SK-N-MC (cell line): ENCODE measurements at regions not wholly inside any gene's neighbourhood (a gene's known extent, or its start where the extent isn't known, plus 50 kb on each side); places are given as distances from the start of the nearest gene placed in this dataset.

ENCODE experiments used
- DNase-seq: peaks from one replicate; pipeline ENCODE4 v3.0.0-alpha.2; 2011; ENCODE audit warnings: low read depth, low spot score
- H3K27ac ChIP-seq: fragments of 200-600 bp; sonication (generic); 2 replicates; pipeline ENCODE4 v1.5.1; 2016; ENCODE audit warnings: mixed run types
- H3K36me3 ChIP-seq: fragments of 200-600 bp; sonication (generic); 2 replicates; pipeline ENCODE4 v1.6.1; 2017; ENCODE audit warnings: antibody characterized with exemption, low read length, mixed read lengths; ENCODE audit not compliant: insufficient read depth
- H3K4me3 ChIP-seq: fragments of 200-600 bp; sonication (generic); 2 replicates; pipeline ENCODE4 v1.5.1; 2016
- H3K9ac ChIP-seq: fragments of 200-600 bp; sonication (generic); 2 replicates; pipeline ENCODE4 v1.8.0; 2017; ENCODE audit warnings: mixed run types, mixed read lengths; ENCODE audit not compliant: insufficient read length
- H3K9me3 ChIP-seq: fragments of 200-600 bp; sonication (generic); 2 replicates; pipeline ENCODE4 v1.6.1; 2017; ENCODE audit warnings: low read depth, mild to moderate bottlenecking, antibody characterized with exemption, low read length, moderate library complexity, mixed read lengths
- EZH2 ChIP-seq: fragments of 200-600 bp; sonication (generic); IDR thresholded peaks from one replicate; pipeline ENCODE4 v1.6.1; 2017; ENCODE audit warnings: antibody characterized with exemption
- FOXP2 ChIP-seq: optimal IDR thresholded peaks from 2 replicates; pipeline ENCODE3; 2011; ENCODE audit warnings: mild to moderate bottlenecking, moderate library complexity; ENCODE audit not compliant: insufficient read depth; ENCODE audit errors: extremely low read length, control extremely low read depth
- POLR2AphosphoS5 ChIP-seq: IDR thresholded peaks from 2 replicates; pipeline ENCODE4 v1.6.1; 2012; ENCODE audit warnings: mild to moderate bottlenecking, low read depth, low read length, borderline replicate concordance

- Histone ChIP-seq H3K9ac (no peak overlapping the region), H3K4me3 (no peak overlapping the region), H3K27ac (no peak overlapping the region), H3K9me3 (no peaks in the 10 kb centered on the region), H3K36me3 (no peaks in the 10 kb centered on the region)
- DNase-seq: no peak
- TF ChIP-seq EZH2 (no peak), POLR2AphosphoS5 (no peak), FOXP2 (no peak)
Measured at GRCh38 chr15:36400936-36401585, 178.4 kb upstream of the CDIN1 start.

- Histone ChIP-seq H3K36me3 (no peaks in the 10 kb centered on the region), H3K9me3 (no peaks in the 10 kb centered on the region), H3K4me3 (no peak overlapping the region), H3K27ac (no peak overlapping the region), H3K9ac (no peak overlapping the region)
- DNase-seq: no peak
- TF ChIP-seq FOXP2 (no peak), POLR2AphosphoS5 (no peak), EZH2 (no peak)
Measured at GRCh38 chr15:36401586-36401966, 177.8 kb upstream of the CDIN1 start.

GRCh38 chr15:36403351-36403750 is 176.1 kb upstream of the CDIN1 start:
- Histone ChIP-seq H3K27ac (no peak overlapping the region), H3K4me3 (no peak overlapping the region), H3K36me3 (no peaks in the 10 kb centered on the region), H3K9ac (no peak overlapping the region), H3K9me3 (no peaks in the 10 kb centered on the region)
- DNase-seq: no peak
- TF ChIP-seq EZH2 (no peak), FOXP2 (no peak), POLR2AphosphoS5 (no peak)

GRCh38 chr15:36406366-36406765 is 173.1 kb upstream of the CDIN1 start:
- Histone ChIP-seq H3K36me3 (no peaks in the 10 kb centered on the region), H3K9ac (no peak overlapping the region), H3K4me3 (no peak overlapping the region), H3K9me3 (no peaks in the 10 kb centered on the region), H3K27ac (no peak overlapping the region)
- TF ChIP-seq EZH2 (no peak), FOXP2 (no peak), POLR2AphosphoS5 (no peak)
- no peak for DNase-seq

- TF ChIP-seq POLR2AphosphoS5: no peak
- no peak for TF ChIP-seq FOXP2
- no peak for TF ChIP-seq EZH2
- no peak for DNase-seq
- H3K9me3 ChIP-seq: no peaks in the 10 kb centered on the region
- H3K36me3 ChIP-seq: no peaks in the 10 kb centered on the region
- H3K27ac ChIP-seq: no peak overlapping the region
- H3K9ac ChIP-seq: no peak overlapping the region
- H3K4me3 ChIP-seq: no peak overlapping the region
Measured at GRCh38 chr15:36406911-36407310, 172.5 kb upstream of the CDIN1 start.

GRCh38 chr15:36407647-36408046 is 171.8 kb upstream of the CDIN1 start:
- no peak overlapping the region for H3K27ac ChIP-seq
- H3K4me3 ChIP-seq: no peak overlapping the region
- H3K9me3 ChIP-seq: no peaks in the 10 kb centered on the region
- TF ChIP-seq EZH2 (no peak), POLR2AphosphoS5 (no peak)
- no peak overlapping the region for H3K9ac ChIP-seq
- DNase-seq: no peak
- no peaks in the 10 kb centered on the region for H3K36me3 ChIP-seq

- no peak overlapping the region for H3K4me3 ChIP-seq
- H3K36me3 ChIP-seq: no peaks in the 10 kb centered on the region
- no peak overlapping the region for H3K27ac ChIP-seq
- no peak for DNase-seq
- no peak overlapping the region for H3K9ac ChIP-seq
- TF ChIP-seq POLR2AphosphoS5 (no peak), FOXP2 (no peak), EZH2 (no peak)
- H3K9me3 ChIP-seq: no peaks in the 10 kb centered on the region
Measured at GRCh38 chr15:36409819-36410218, 169.6 kb upstream of the CDIN1 start.

GRCh38 chr15:36414670-36415069 is 164.8 kb upstream of the CDIN1 start:
- Histone ChIP-seq H3K4me3 (no peak overlapping the region), H3K9ac (no peak overlapping the region), H3K36me3 (no peaks in the 10 kb centered on the region), H3K27ac (no peak overlapping the region), H3K9me3 (no peaks in the 10 kb centered on the region)
- TF ChIP-seq EZH2 (no peak), POLR2AphosphoS5 (no peak), FOXP2 (no peak)
- no peak for DNase-seq

GRCh38 chr15:36415643-36416042 is 163.8 kb upstream of the CDIN1 start:
- TF ChIP-seq EZH2: no peak
- no peak for TF ChIP-seq FOXP2
- no peak for TF ChIP-seq POLR2AphosphoS5
- H3K9ac ChIP-seq: no peak overlapping the region
- no peaks in the 10 kb centered on the region for H3K36me3 ChIP-seq
- H3K27ac ChIP-seq: 0 out of 2 replicates have a peak overlapping the region, but pooled peaks have one; percentile 31
- no peak overlapping the region for H3K4me3 ChIP-seq
- no peaks in the 10 kb centered on the region for H3K9me3 ChIP-seq
- DNase-seq: no peak
